Neural cell (in vitro differentiated cells): ENCODE measurements at regions not wholly inside any gene's neighbourhood (a gene's known extent, or its start where the extent isn't known, plus 50 kb on each side); places are given as distances from the start of the nearest gene placed in this dataset.

ENCODE experiments used
- H2AFZ ChIP-seq: fragments of 200-600, 300-800 bp; sonication (generic), shearing (Covaris generic); 2 replicates; pipeline ENCODE4 v1.6.0; 2014; ENCODE audit warnings: low read depth, mild to moderate bottlenecking, antibody characterized with exemption, low read length, moderate library complexity
- H3F3A ChIP-seq: fragments of 200-600 bp; shearing (Covaris generic); 2 replicates; pipeline ENCODE4 v1.6.1; 2016; ENCODE audit warnings: mild to moderate bottlenecking, moderate library complexity, mixed read lengths, antibody characterized with exemption, low read length; ENCODE audit not compliant: insufficient read depth, poor library complexity, severe bottlenecking
- H3K27ac ChIP-seq: fragments of 200-600, 300-800 bp; sonication (generic), shearing (Covaris generic); 2 replicates; pipeline ENCODE4 v1.5.1; 2014; ENCODE audit warnings: mild to moderate bottlenecking, low read length, moderate library complexity
- H3K27me3 ChIP-seq: fragments of 300-800, 200-600 bp; sonication (generic), shearing (Covaris generic); 2 replicates; pipeline ENCODE4 v1.6.0; 2014; ENCODE audit warnings: mild to moderate bottlenecking, low read depth, low read length, moderate library complexity; ENCODE audit not compliant: insufficient read depth
- H3K36me3 ChIP-seq: fragments of 300-800, 200-600 bp; sonication (generic), shearing (Covaris generic); 2 replicates; pipeline ENCODE4 v1.5.1; 2014; ENCODE audit warnings: mild to moderate bottlenecking, antibody characterized with exemption, low read length, moderate library complexity; ENCODE audit not compliant: insufficient read depth
- H3K4me2 ChIP-seq: fragments of 300-800, 200-600 bp; sonication (generic), shearing (Covaris generic); 2 replicates; pipeline ENCODE4 v1.6.0; 2014; ENCODE audit warnings: mild to moderate bottlenecking, low read length
- H3K4me3 ChIP-seq: fragments of 300-800, 200-600 bp; sonication (generic), shearing (Covaris generic); 2 replicates; pipeline ENCODE4 v1.5.1; 2014; ENCODE audit warnings: mild to moderate bottlenecking, low read length, moderate library complexity
- H3K79me2 ChIP-seq: fragments of 200-600 bp; shearing (Covaris generic); replicated peaks from 2 replicates; pipeline ENCODE4 v1.6.0; 2014; ENCODE audit warnings: mild to moderate bottlenecking, low read length, moderate library complexity; ENCODE audit not compliant: insufficient read depth
- H3K9ac ChIP-seq: fragments of 300-800, 200-600 bp; sonication (generic), shearing (Covaris generic); 2 replicates; pipeline ENCODE4 v1.6.1; 2016; ENCODE audit warnings: mild to moderate bottlenecking, low read length, mixed read lengths
- H3K9me2 ChIP-seq: fragments of 200-600 bp; shearing (Covaris generic); 2 replicates; pipeline ENCODE4 v1.6.1; 2016; ENCODE audit warnings: mild to moderate bottlenecking, low read length, mixed read lengths; ENCODE audit not compliant: insufficient read depth
- H3K9me3 ChIP-seq: fragments of 200-600, 300-800 bp; sonication (generic), shearing (Covaris generic); 2 replicates; pipeline ENCODE4 v1.6.1; 2016; ENCODE audit warnings: mild to moderate bottlenecking, mixed run types, low read length, moderate library complexity, mixed read lengths
- H4K20me1 ChIP-seq: fragments of 200-600 bp; shearing (Covaris generic); 2 replicates; pipeline ENCODE4 v1.6.1; 2016; ENCODE audit warnings: mild to moderate bottlenecking, mixed run types; ENCODE audit not compliant: insufficient read depth
- EP300 ChIP-seq: fragments of 450-650 bp; conservative IDR thresholded peaks from 2 replicates; pipeline ENCODE4 v1.6.1; 2014; ENCODE audit warnings: antibody characterized with exemption, mild to moderate bottlenecking, moderate library complexity; ENCODE audit not compliant: poor library complexity, severe bottlenecking
- EZH2 ChIP-seq: fragments of 200-600, 300-800 bp; shearing (Covaris generic), sonication (generic); IDR thresholded peaks from 2 replicates; pipeline ENCODE4 v1.6.1; 2014; ENCODE audit warnings: antibody characterized with exemption, low read length, borderline replicate concordance, mild to moderate bottlenecking; ENCODE audit not compliant: insufficient read depth, poor library complexity, severe bottlenecking
- MXI1 ChIP-seq: fragments of 450-650 bp; conservative IDR thresholded peaks from 2 replicates; pipeline ENCODE4 v1.6.1; 2014; ENCODE audit warnings: antibody characterized with exemption, mild to moderate bottlenecking; ENCODE audit not compliant: poor library complexity, severe bottlenecking
- POLR2AphosphoS5 ChIP-seq: IDR thresholded peaks from 2 replicates; pipeline ENCODE4 v1.6.1; 2012
- RAD21 ChIP-seq: fragments of 450-650 bp; conservative IDR thresholded peaks from 2 replicates; pipeline ENCODE4 v1.6.1; 2014; ENCODE audit warnings: antibody characterized with exemption, mild to moderate bottlenecking, moderate library complexity
- REST ChIP-seq: IDR thresholded peaks from 2 replicates; pipeline ENCODE4 v1.6.1; 2012; ENCODE audit warnings: borderline replicate concordance
- SMC3 ChIP-seq: fragments of 450-650 bp; conservative IDR thresholded peaks from 2 replicates; pipeline ENCODE4 v1.6.1; 2014; ENCODE audit warnings: antibody characterized with exemption, mild to moderate bottlenecking, moderate library complexity; ENCODE audit not compliant: poor library complexity
- TAF1 ChIP-seq: IDR thresholded peaks from 2 replicates; pipeline ENCODE4 v1.6.1; 2012; ENCODE audit warnings: low read depth
- TF ChIP-seq, protein P1 (sequence below): fragments of 450-650 bp; IDR thresholded peaks from 2 replicates; pipeline ENCODE4 v1.5.1; 2014; ENCODE audit warnings: antibody characterized with exemption, mild to moderate bottlenecking, moderate library complexity; ENCODE audit not compliant: poor library complexity, severe bottlenecking

GRCh38 chr9:134985451-134985850 lies 67.7 kb upstream of the FCN1 start:
- no peaks in the 10 kb centered on the region for H3K36me3 ChIP-seq
- no peak overlapping the region for H3K4me2 ChIP-seq
- H2AFZ ChIP-seq: no peak overlapping the region
- H3K9ac ChIP-seq: no peak overlapping the region
- no peaks in the 10 kb centered on the region for H3K9me2 ChIP-seq
- H4K20me1 ChIP-seq: no peaks in the 10 kb centered on the region
- H3K27me3 ChIP-seq: no peaks in the 10 kb centered on the region
- no peaks in the 10 kb centered on the region for H3K9me3 ChIP-seq
- TF ChIP-seq REST (no peak), EZH2 (no peak), TAF1 (no peak), MXI1 (no peak), RAD21 (no peak), EP300 (no peak), SMC3 (no peak), POLR2AphosphoS5 (no peak)
- TF ChIP-seq, protein P1, sequence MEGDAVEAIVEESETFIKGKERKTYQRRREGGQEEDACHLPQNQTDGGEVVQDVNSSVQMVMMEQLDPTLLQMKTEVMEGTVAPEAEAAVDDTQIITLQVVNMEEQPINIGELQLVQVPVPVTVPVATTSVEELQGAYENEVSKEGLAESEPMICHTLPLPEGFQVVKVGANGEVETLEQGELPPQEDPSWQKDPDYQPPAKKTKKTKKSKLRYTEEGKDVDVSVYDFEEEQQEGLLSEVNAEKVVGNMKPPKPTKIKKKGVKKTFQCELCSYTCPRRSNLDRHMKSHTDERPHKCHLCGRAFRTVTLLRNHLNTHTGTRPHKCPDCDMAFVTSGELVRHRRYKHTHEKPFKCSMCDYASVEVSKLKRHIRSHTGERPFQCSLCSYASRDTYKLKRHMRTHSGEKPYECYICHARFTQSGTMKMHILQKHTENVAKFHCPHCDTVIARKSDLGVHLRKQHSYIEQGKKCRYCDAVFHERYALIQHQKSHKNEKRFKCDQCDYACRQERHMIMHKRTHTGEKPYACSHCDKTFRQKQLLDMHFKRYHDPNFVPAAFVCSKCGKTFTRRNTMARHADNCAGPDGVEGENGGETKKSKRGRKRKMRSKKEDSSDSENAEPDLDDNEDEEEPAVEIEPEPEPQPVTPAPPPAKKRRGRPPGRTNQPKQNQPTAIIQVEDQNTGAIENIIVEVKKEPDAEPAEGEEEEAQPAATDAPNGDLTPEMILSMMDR: no peak
- no peaks in the 10 kb centered on the region for H3F3A ChIP-seq
- no peaks in the 10 kb centered on the region for H3K79me2 ChIP-seq
- H3K27ac ChIP-seq: no peak overlapping the region
- no peak overlapping the region for H3K4me3 ChIP-seq

GRCh38 chr9:134986957-134987356 lies 69.2 kb upstream of the FCN1 start:
- Histone ChIP-seq H3K36me3 (no peaks in the 10 kb centered on the region), H4K20me1 (no peaks in the 10 kb centered on the region), H3K9me2 (no peaks in the 10 kb centered on the region), H3K9me3 (no peaks in the 10 kb centered on the region), H3K4me2 (no peak overlapping the region), H2AFZ (no peak overlapping the region), H3K27ac (no peak overlapping the region), H3K79me2 (no peaks in the 10 kb centered on the region), H3K9ac (no peak overlapping the region), H3F3A (no peaks in the 10 kb centered on the region), H3K4me3 (no peak overlapping the region), H3K27me3 (no peaks in the 10 kb centered on the region)
- no peak for TF ChIP-seq POLR2AphosphoS5
- no peak for TF ChIP-seq EZH2
- TF ChIP-seq SMC3: no peak

DNA sequence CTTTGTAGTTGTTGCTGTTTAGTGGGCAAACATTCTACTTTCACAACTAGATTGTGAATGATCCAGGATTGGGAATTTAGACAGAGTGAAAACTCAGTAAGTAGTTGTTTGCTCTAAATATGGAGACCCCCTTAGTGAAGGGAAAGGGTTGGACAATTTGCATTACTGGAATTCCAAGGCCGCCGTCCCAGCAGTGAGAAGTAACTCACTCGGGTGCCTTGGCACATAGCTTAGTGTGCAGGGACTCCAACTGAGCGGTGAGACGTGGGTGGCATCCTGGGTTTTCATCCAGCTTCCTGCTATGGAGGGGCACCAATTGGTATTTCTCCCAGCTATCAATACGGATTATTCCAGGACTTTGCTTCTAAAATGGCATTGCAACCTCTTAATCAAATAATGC lies 69.7 kb upstream of the FCN1 start:
- Histone ChIP-seq H4K20me1 (no peaks in the 10 kb centered on the region), H3K4me3 (no peak overlapping the region), H3K9me3 (no peaks in the 10 kb centered on the region), H3K9ac (no peak overlapping the region), H3F3A (no peaks in the 10 kb centered on the region), H3K79me2 (no peaks in the 10 kb centered on the region), H3K36me3 (no peaks in the 10 kb centered on the region), H2AFZ (no peak overlapping the region), H3K27me3 (no peaks in the 10 kb centered on the region), H3K9me2 (no peaks in the 10 kb centered on the region), H3K27ac (no peak overlapping the region), H3K4me2 (no peak overlapping the region)
- TF ChIP-seq, protein P1: no peak
- no peak for TF ChIP-seq POLR2AphosphoS5
- TF ChIP-seq MXI1: no peak
- no peak for TF ChIP-seq SMC3
- no peak for TF ChIP-seq EZH2
- TF ChIP-seq REST: no peak
- no peak for TF ChIP-seq TAF1
- TF ChIP-seq RAD21: no peak
- TF ChIP-seq EP300: no peak
